H7 (cell line): ENCODE measurements at regions not wholly inside any gene's neighbourhood (a gene's known extent, or its start where the extent isn't known, plus 50 kb on each side); places are given as distances from the start of the nearest gene placed in this dataset.

ENCODE experiments used
- DNase-seq: peaks from one replicate; pipeline ENCODE4 v3.0.0; 2012
- H3K27me3 ChIP-seq: 2 replicates; pipeline ENCODE4 v1.6.0; 2011; ENCODE audit warnings: mild to moderate bottlenecking, low read length; ENCODE audit not compliant: control insufficient read depth, insufficient read depth
- H3K36me3 ChIP-seq: replicated peaks from 2 replicates; pipeline ENCODE4 v1.5.1; 2011; ENCODE audit warnings: low read length; ENCODE audit not compliant: control insufficient read depth, insufficient read depth
- H3K4me3 ChIP-seq: 2 replicates; pipeline ENCODE4 v1.5.1; 2011; ENCODE audit warnings: low read depth, mild to moderate bottlenecking, control low read depth, low read length, moderate library complexity; ENCODE audit not compliant: insufficient read depth

GRCh38 chr11:69370984-69371709 is 77.2 kb downstream of the MYEOV start:
- no peak for DNase-seq
- no peaks in the 10 kb centered on the region for H3K27me3 ChIP-seq
- H3K36me3 ChIP-seq, result no peaks in the 10 kb centered on the region
- no peak overlapping the region for H3K4me3 ChIP-seq

- no peak overlapping the region for H3K4me3 ChIP-seq
- no peaks in the 10 kb centered on the region for H3K27me3 ChIP-seq
- no peaks in the 10 kb centered on the region for H3K36me3 ChIP-seq
- DNase-seq, result peak; percentile 11
Observed at GRCh38 chr11:69371731-69372588, 78.0 kb downstream of the MYEOV start.

- Histone ChIP-seq H3K27me3 (no peaks in the 10 kb centered on the region), H3K36me3 (no peaks in the 10 kb centered on the region), H3K4me3 (no peak overlapping the region)
- peak; percentile 9 for DNase-seq
Observed at GRCh38 chr11:69372589-69373250, 78.8 kb downstream of the MYEOV start.

GRCh38 chr11:69373251-69373635 is 79.3 kb downstream of the MYEOV start:
- H3K4me3 ChIP-seq, result no peak overlapping the region
- DNase-seq, result peak; percentile 8
- no peaks in the 10 kb centered on the region for H3K36me3 ChIP-seq
- H3K27me3 ChIP-seq, result no peaks in the 10 kb centered on the region

GRCh38 chr11:69374110-69374945 is 80.4 kb downstream of the MYEOV start:
- Histone ChIP-seq H3K27me3 (no peaks in the 10 kb centered on the region), H3K36me3 (no peaks in the 10 kb centered on the region), H3K4me3 (no peak overlapping the region)
- DNase-seq, result peak; percentile 65

GRCh38 chr11:69374946-69375310 is 81.0 kb downstream of the MYEOV start:
- DNase-seq, result no peak
- no peaks in the 10 kb centered on the region for H3K36me3 ChIP-seq
- no peak overlapping the region for H3K4me3 ChIP-seq
- H3K27me3 ChIP-seq, result no peaks in the 10 kb centered on the region

- DNase-seq, result no peak
- Histone ChIP-seq H3K27me3 (no peaks in the 10 kb centered on the region), H3K4me3 (no peak overlapping the region), H3K36me3 (no peaks in the 10 kb centered on the region)
Observed at GRCh38 chr11:69375316-69376154, 81.6 kb downstream of the MYEOV start.

GRCh38 chr11:69376155-69377028 is 82.4 kb downstream of the MYEOV start:
- no peaks in the 10 kb centered on the region for H3K36me3 ChIP-seq
- H3K4me3 ChIP-seq, result no peak overlapping the region
- DNase-seq, result no peak
- no peaks in the 10 kb centered on the region for H3K27me3 ChIP-seq

GRCh38 chr11:69377029-69377952 is 83.3 kb downstream of the MYEOV start:
- H3K4me3 ChIP-seq, result no peak overlapping the region
- H3K27me3 ChIP-seq, result no peaks in the 10 kb centered on the region
- DNase-seq, result no peak
- H3K36me3 ChIP-seq, result no peaks in the 10 kb centered on the region

GRCh38 chr11:69377953-69378302 is 84.0 kb downstream of the MYEOV start:
- H3K27me3 ChIP-seq, result no peaks in the 10 kb centered on the region
- DNase-seq, result peak; percentile 47
- no peaks in the 10 kb centered on the region for H3K36me3 ChIP-seq
- no peak overlapping the region for H3K4me3 ChIP-seq

GRCh38 chr11:69378303-69379141 is 84.6 kb downstream of the MYEOV start:
- DNase-seq, result no peak
- no peaks in the 10 kb centered on the region for H3K27me3 ChIP-seq

More at GRCh38 chr11:69378303-69379141, 84.6 kb downstream of the MYEOV start:
- Histone ChIP-seq H3K4me3 (no peak overlapping the region), H3K36me3 (no peaks in the 10 kb centered on the region)
